ENCODE measurements at regions not wholly inside any gene's neighbourhood (a gene's known extent, or its start where the extent isn't known, plus 50 kb on each side); places are given as distances from the start of the nearest gene placed in this dataset.
"Not testable (repeated sequence)": the region's sequence is repeated elsewhere in the genome, so short reads cannot be mapped to it uniquely, and the experiment has no call there.

DNA sequence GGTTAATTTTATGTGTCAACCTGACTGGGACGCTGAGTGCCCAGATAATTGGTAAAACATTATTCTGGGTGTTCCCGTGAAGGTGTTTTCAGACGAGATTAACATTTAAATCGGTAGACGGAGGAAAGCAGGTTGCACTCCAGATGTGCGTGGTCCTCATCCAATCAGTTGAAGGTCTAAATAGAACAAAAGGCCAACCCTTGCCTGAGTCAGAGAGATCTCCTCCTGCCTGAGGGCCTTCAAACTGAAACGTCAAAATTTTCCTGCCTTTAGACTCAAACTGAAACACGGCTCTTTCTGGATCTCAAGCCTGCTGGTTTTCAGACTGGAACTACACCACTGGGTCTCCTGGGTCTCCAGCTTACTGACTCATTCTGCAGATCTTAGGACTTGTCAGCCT, 70.9 kb downstream of the NPIPA5 start:
- not testable (repeated sequence) for H2BK15ac ChIP-seq (ENCODE audit: low read length); H3K9me3 ChIP-seq (replicated peaks in 1 of 2; ENCODE audit: control insufficient read depth in 2 of 2, insufficient read depth in 1 of 2, low read depth in 1 of 2, low read length in 2 of 2); H2AFZ ChIP-seq (ENCODE audit: low read length); H3K4me1 ChIP-seq (ENCODE audit: control insufficient read depth in 2 of 2, insufficient read depth in 1 of 2, low read depth in 1 of 2, low read length in 2 of 2); H4K91ac ChIP-seq (ENCODE audit: low read depth, low read length, poor library complexity); H2BK5ac ChIP-seq (ENCODE audit: low read length); H3K4me2 ChIP-seq (ENCODE audit: insufficient read depth, low read length, poor library complexity, severe bottlenecking); H3K4ac ChIP-seq (ENCODE audit: low read length); H2BK12ac ChIP-seq (ENCODE audit: low read length); H3K23ac ChIP-seq (ENCODE audit: low read depth, low read length, poor library complexity); H3K36me3 ChIP-seq (replicated peaks in 1 of 2; ENCODE audit: control insufficient read depth in 2 of 2, insufficient read depth in 2 of 2, low read length in 2 of 2); H3K4me3 ChIP-seq (ENCODE audit: low read length in 2 of 2); DNase-seq (ENCODE audit: low spot score); H2BK120ac ChIP-seq (ENCODE audit: low read depth, low read length); H3K18ac ChIP-seq (ENCODE audit: low read length); H2AK5ac ChIP-seq (ENCODE audit: low read depth, low read length); H3K79me1 ChIP-seq (ENCODE audit: low read depth, low read length); H4K8ac ChIP-seq (ENCODE audit: low read depth, low read length); H3K27ac ChIP-seq (replicated peaks; ENCODE audit: low read length); H3K9ac ChIP-seq (ENCODE audit: low read depth, low read length, poor library complexity); H3K14ac ChIP-seq (ENCODE audit: low read length); H3K27me3 ChIP-seq (ENCODE audit: control insufficient read depth in 3 of 3, insufficient read depth in 3 of 3, low read depth in 1 of 3, low read length in 3 of 3)
- no CpG with 5 or more reads among the region's 8 CpGs for WGBS, 2 donors (ENCODE audit: extremely low coverage in 2 of 2, insufficient read length in 2 of 2, insufficient replicate concordance in 1 of 2)

DNA sequence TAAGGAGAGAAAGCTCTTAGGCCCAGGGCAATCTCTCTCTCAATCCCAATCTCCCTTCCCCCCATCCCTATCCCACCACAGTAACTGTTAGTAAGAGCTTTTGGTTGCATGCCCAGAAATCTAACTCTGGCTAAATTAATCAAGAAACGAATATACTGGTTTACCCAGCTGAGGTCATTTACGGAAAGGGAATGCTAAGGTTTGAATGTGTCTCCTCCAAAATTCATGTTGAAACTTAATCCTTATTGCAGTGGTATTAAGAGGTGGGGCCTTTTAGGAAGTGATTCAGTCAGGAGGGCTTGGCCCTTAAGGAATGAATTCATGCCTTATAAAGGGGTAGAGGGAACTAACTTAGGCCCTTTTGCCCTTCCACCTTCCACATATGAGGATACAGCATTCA, 72.2 kb downstream of the NPIPA5 start:
- not testable (repeated sequence) for H3K9ac ChIP-seq (ENCODE audit: low read depth, low read length, poor library complexity); H2BK120ac ChIP-seq (ENCODE audit: low read depth, low read length); H3K4ac ChIP-seq (ENCODE audit: low read length); H3K4me3 ChIP-seq (ENCODE audit: low read length in 2 of 2); H2AFZ ChIP-seq (ENCODE audit: low read length); DNase-seq (ENCODE audit: low spot score); H4K8ac ChIP-seq (ENCODE audit: low read depth, low read length); H4K91ac ChIP-seq (ENCODE audit: low read depth, low read length, poor library complexity); H3K4me1 ChIP-seq (ENCODE audit: control insufficient read depth in 2 of 2, insufficient read depth in 1 of 2, low read depth in 1 of 2, low read length in 2 of 2); H2BK5ac ChIP-seq (ENCODE audit: low read length); H3K18ac ChIP-seq (ENCODE audit: low read length); H2AK5ac ChIP-seq (ENCODE audit: low read depth, low read length); H3K27me3 ChIP-seq (ENCODE audit: control insufficient read depth in 3 of 3, insufficient read depth in 3 of 3, low read depth in 1 of 3, low read length in 3 of 3); H3K36me3 ChIP-seq (replicated peaks in 1 of 2; ENCODE audit: control insufficient read depth in 2 of 2, insufficient read depth in 2 of 2, low read length in 2 of 2); H3K27ac ChIP-seq (replicated peaks; ENCODE audit: low read length); H3K14ac ChIP-seq (ENCODE audit: low read length); H2BK15ac ChIP-seq (ENCODE audit: low read length); H3K4me2 ChIP-seq (ENCODE audit: insufficient read depth, low read length, poor library complexity, severe bottlenecking); H2BK12ac ChIP-seq (ENCODE audit: low read length); H3K9me3 ChIP-seq (replicated peaks in 1 of 2; ENCODE audit: control insufficient read depth in 2 of 2, insufficient read depth in 1 of 2, low read depth in 1 of 2, low read length in 2 of 2); H3K23ac ChIP-seq (ENCODE audit: low read depth, low read length, poor library complexity); H3K79me1 ChIP-seq (ENCODE audit: low read depth, low read length)
- no CpG with 5 or more reads among the region's 2 CpGs for WGBS, 2 donors (ENCODE audit: extremely low coverage in 2 of 2, insufficient read length in 2 of 2, insufficient replicate concordance in 1 of 2)

GRCh38 chr16:15303667-15304324, 74.3 kb downstream of the NPIPA5 start:
- H2BK15ac ChIP-seq (ENCODE audit: low read length); H2AK5ac ChIP-seq (ENCODE audit: low read depth, low read length); H3K18ac ChIP-seq (ENCODE audit: low read length); H3K9me3 ChIP-seq (replicated peaks in 1 of 2; ENCODE audit: control insufficient read depth in 2 of 2, insufficient read depth in 1 of 2, low read depth in 1 of 2, low read length in 2 of 2); DNase-seq (ENCODE audit: low spot score); H3K9ac ChIP-seq (ENCODE audit: low read depth, low read length, poor library complexity); H3K79me1 ChIP-seq (ENCODE audit: low read depth, low read length); H2BK120ac ChIP-seq (ENCODE audit: low read depth, low read length); H3K4me3 ChIP-seq (ENCODE audit: low read length in 2 of 2); H2BK12ac ChIP-seq (ENCODE audit: low read length); H3K36me3 ChIP-seq (replicated peaks in 1 of 2; ENCODE audit: control insufficient read depth in 2 of 2, insufficient read depth in 2 of 2, low read length in 2 of 2); H4K91ac ChIP-seq (ENCODE audit: low read depth, low read length, poor library complexity); H3K4me1 ChIP-seq (ENCODE audit: control insufficient read depth in 2 of 2, insufficient read depth in 1 of 2, low read depth in 1 of 2, low read length in 2 of 2); H3K23ac ChIP-seq (ENCODE audit: low read depth, low read length, poor library complexity); H4K8ac ChIP-seq (ENCODE audit: low read depth, low read length); H2BK5ac ChIP-seq (ENCODE audit: low read length); H3K4ac ChIP-seq (ENCODE audit: low read length); H3K14ac ChIP-seq (ENCODE audit: low read length); H3K4me2 ChIP-seq (ENCODE audit: insufficient read depth, low read length, poor library complexity, severe bottlenecking); H3K27ac ChIP-seq (replicated peaks; ENCODE audit: low read length); H2AFZ ChIP-seq (ENCODE audit: low read length); H3K27me3 ChIP-seq (ENCODE audit: control insufficient read depth in 3 of 3, insufficient read depth in 3 of 3, low read depth in 1 of 3, low read length in 3 of 3): not testable (repeated sequence)
- WGBS, 2 donors (ENCODE audit: extremely low coverage in 2 of 2, insufficient read length in 2 of 2, insufficient replicate concordance in 1 of 2): no CpG with 5 or more reads among the region's 10 CpGs

DNA sequence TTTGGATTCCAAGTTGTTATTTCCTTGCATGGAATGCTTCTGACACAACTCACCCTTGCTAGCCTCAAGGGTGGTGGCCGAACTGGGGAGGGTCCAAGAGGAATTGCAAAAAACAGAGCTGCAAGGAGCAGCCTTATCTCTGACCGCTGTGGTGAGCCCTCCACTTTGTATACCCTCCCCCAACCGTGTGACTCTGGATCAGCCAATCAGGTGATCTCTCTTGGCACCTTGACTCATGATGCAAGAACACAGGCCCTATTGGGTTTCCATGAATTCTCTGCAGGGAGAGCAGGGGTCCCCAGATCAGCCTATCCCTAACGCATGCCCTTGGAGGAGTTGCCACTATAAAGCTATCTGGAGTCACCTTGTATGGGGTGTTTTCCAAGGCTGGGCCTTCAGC, 81.0 kb downstream of the NPIPA5 start:
- not testable (repeated sequence) for H2BK12ac ChIP-seq (ENCODE audit: low read length); H3K4ac ChIP-seq (ENCODE audit: low read length); H3K18ac ChIP-seq (ENCODE audit: low read length); H3K36me3 ChIP-seq (replicated peaks in 1 of 2; ENCODE audit: control insufficient read depth in 2 of 2, insufficient read depth in 2 of 2, low read length in 2 of 2); H4K91ac ChIP-seq (ENCODE audit: low read depth, low read length, poor library complexity); H3K4me3 ChIP-seq (ENCODE audit: low read length in 2 of 2); H3K4me2 ChIP-seq (ENCODE audit: insufficient read depth, low read length, poor library complexity, severe bottlenecking); H3K4me1 ChIP-seq (ENCODE audit: control insufficient read depth in 2 of 2, insufficient read depth in 1 of 2, low read depth in 1 of 2, low read length in 2 of 2); H3K27me3 ChIP-seq (ENCODE audit: control insufficient read depth in 3 of 3, insufficient read depth in 3 of 3, low read depth in 1 of 3, low read length in 3 of 3); H3K14ac ChIP-seq (ENCODE audit: low read length); H3K23ac ChIP-seq (ENCODE audit: low read depth, low read length, poor library complexity); H2BK15ac ChIP-seq (ENCODE audit: low read length); H3K27ac ChIP-seq (replicated peaks; ENCODE audit: low read length); H2BK5ac ChIP-seq (ENCODE audit: low read length); H3K79me1 ChIP-seq (ENCODE audit: low read depth, low read length); DNase-seq (ENCODE audit: low spot score); H2AFZ ChIP-seq (ENCODE audit: low read length); H3K9me3 ChIP-seq (replicated peaks in 1 of 2; ENCODE audit: control insufficient read depth in 2 of 2, insufficient read depth in 1 of 2, low read depth in 1 of 2, low read length in 2 of 2); H3K9ac ChIP-seq (ENCODE audit: low read depth, low read length, poor library complexity); H2AK5ac ChIP-seq (ENCODE audit: low read depth, low read length); H2BK120ac ChIP-seq (ENCODE audit: low read depth, low read length); H4K8ac ChIP-seq (ENCODE audit: low read depth, low read length)
- WGBS, 2 donors (ENCODE audit: extremely low coverage in 2 of 2, insufficient read length in 2 of 2, insufficient replicate concordance in 1 of 2): no CpG with 5 or more reads among the region's 4 CpGs

All from neuronal stem cell (in vitro differentiated cells).